IMR-90 (cell line): ENCODE measurements at regions not wholly inside any gene's neighbourhood (a gene's known extent, or its start where the extent isn't known, plus 50 kb on each side); places are given as distances from the start of the nearest gene placed in this dataset.

Experiments
- CTCF ChIP-seq: conservative IDR thresholded peaks from 2 replicates; pipeline ENCODE4 v1.5.1; 2012; ENCODE audit warnings: mild to moderate bottlenecking, low read depth, low read length, improper control_type of control experiment
- MAFK ChIP-seq: IDR thresholded peaks from 2 replicates; pipeline ENCODE4 v1.6.1; 2012; ENCODE audit warnings: low read depth, low read length, improper control_type of control experiment
- POLR2A ChIP-seq: IDR thresholded peaks from 2 replicates; pipeline ENCODE4 v1.6.1; 2012; ENCODE audit warnings: mild to moderate bottlenecking, low read depth, low read length
- RCOR1 ChIP-seq: IDR thresholded peaks from 2 replicates; pipeline ENCODE4 v1.6.1; 2012; ENCODE audit warnings: mild to moderate bottlenecking, low read length, improper control_type of control experiment; ENCODE audit not compliant: insufficient replicate concordance

GRCh38 chr7:98553666-98554065 is 63.4 kb upstream of the NPTX2 start:
- no peak for TF ChIP-seq CTCF
- no peak for TF ChIP-seq RCOR1
- TF ChIP-seq POLR2A: no peak
- no peak for TF ChIP-seq MAFK
